Choroid plexus epithelial cell (primary cell): ENCODE measurements at regions not wholly inside any gene's neighbourhood (a gene's known extent, or its start where the extent isn't known, plus 50 kb on each side); places are given as distances from the start of the nearest gene placed in this dataset.

Experiments
- DNase-seq: peaks from one replicate; pipeline ENCODE4 v3.0.0-alpha.2; 2010; ENCODE audit warnings: low read depth
- H3K4me3 ChIP-seq: 2 replicates; pipeline ENCODE4 v1.5.1; 2011; ENCODE audit warnings: low read depth, mild to moderate bottlenecking, control low read depth, low read length, moderate library complexity
- TF ChIP-seq, protein P1 (sequence below): conservative IDR thresholded peaks from 2 replicates; pipeline ENCODE4 v1.5.1; 2011; ENCODE audit warnings: low read depth, mild to moderate bottlenecking, control low read depth, inconsistent platforms, low read length, moderate library complexity

GRCh38 chr3:24622696-24623225 lies 128.1 kb upstream of the THRB start:
- no peak for DNase-seq
- TF ChIP-seq, protein P1, sequence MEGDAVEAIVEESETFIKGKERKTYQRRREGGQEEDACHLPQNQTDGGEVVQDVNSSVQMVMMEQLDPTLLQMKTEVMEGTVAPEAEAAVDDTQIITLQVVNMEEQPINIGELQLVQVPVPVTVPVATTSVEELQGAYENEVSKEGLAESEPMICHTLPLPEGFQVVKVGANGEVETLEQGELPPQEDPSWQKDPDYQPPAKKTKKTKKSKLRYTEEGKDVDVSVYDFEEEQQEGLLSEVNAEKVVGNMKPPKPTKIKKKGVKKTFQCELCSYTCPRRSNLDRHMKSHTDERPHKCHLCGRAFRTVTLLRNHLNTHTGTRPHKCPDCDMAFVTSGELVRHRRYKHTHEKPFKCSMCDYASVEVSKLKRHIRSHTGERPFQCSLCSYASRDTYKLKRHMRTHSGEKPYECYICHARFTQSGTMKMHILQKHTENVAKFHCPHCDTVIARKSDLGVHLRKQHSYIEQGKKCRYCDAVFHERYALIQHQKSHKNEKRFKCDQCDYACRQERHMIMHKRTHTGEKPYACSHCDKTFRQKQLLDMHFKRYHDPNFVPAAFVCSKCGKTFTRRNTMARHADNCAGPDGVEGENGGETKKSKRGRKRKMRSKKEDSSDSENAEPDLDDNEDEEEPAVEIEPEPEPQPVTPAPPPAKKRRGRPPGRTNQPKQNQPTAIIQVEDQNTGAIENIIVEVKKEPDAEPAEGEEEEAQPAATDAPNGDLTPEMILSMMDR = no peak
- no peak overlapping the region for H3K4me3 ChIP-seq

- DNase-seq = peak; percentile 71
- TF ChIP-seq, protein P1 = no peak
- no peak overlapping the region for H3K4me3 ChIP-seq
Observed at GRCh38 chr3:24623657-24624056, 129.0 kb upstream of the THRB start.

DNA sequence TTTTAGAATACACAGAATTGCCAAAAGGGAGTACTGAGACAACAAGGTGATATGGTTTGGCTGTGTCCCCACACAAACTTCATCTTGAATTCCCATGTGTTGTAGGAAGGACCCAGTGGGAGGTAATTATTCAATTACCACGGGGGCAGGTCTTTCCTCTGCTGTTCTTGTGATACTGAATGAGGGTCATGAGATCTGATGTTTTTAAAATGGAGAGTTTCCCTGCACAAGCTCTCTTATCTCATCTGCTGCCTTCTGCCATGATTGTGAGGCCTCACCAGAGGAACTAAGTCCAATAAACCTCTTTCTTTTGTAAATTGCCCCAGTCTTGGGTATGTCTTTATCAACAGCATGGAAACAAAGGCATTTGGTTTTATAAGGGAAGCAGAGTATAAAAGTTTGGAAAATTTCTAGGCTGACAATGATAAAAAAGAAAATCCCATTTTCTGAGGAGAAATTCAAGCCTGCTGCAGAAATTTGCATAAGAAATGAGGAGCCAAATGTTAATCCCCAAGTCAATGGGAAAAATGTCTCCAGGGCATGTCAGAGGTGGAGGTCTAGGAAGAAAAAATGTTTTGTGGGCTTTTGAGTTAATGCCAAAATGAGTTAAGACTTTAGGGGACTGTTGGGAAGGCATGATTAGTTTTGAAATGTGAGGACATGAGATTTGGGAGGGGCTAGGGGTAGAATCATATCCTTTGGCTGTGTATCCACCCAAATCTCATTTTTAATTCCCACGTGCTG lies 130.5 kb upstream of the THRB start:
- DNase-seq = no peak
- H3K4me3 ChIP-seq = no peak overlapping the region
- TF ChIP-seq, protein P1 = no peak

- TF ChIP-seq, protein P1 = no peak
Observed at GRCh38 chr3:24628523-24629258, 134.0 kb upstream of the THRB start.

DNA sequence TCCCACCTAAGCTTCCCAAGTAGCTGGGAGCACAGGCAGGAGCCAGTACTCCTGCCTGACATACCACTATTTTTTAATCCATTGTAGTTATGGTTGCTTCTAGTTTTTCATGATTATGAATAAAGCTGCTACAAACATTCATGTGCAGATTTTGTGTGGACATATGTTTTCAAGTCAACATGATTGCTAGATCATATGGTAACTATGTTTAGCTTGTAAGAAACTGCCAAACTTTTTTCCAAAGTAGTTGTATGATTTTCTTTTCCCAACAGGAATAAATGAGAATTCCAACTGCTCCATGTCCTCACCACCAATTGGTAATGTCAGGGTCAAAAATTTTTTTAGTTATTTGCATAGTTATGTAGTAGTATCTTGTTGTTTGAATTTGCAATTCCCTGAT lies 136.8 kb upstream of the THRB start:
- no peak for DNase-seq
- no peak overlapping the region for H3K4me3 ChIP-seq
- TF ChIP-seq, protein P1 = no peak

More at GRCh38 chr3:24628523-24629258, 134.0 kb upstream of the THRB start:
- DNase-seq = peak; percentile 7
- H3K4me3 ChIP-seq = no peak overlapping the region

DNA sequence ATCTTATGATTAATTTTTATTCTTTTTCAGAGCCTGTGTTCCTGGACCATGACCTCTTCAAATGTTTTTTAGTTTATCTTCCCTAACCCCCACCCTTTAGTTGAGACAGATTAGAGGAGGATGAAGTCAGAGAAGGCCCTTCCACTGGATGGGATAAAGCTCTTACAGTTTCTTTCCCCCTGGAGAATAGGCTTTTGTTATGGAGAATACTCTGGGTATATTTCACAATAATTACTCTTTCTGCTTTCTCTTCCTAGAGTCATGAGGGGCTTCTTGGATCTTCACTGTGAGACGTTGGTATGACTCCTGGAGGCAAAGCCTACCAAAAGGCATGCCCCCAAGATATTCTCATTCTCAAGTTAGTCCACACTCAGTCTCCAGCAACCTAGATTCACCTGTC lies 144.4 kb upstream of the THRB start:
- no peak overlapping the region for H3K4me3 ChIP-seq
- DNase-seq = no peak
- TF ChIP-seq, protein P1 = no peak
